ENCODE measurements at regions not wholly inside any gene's neighbourhood (a gene's known extent, or its start where the extent isn't known, plus 50 kb on each side); places are given as distances from the start of the nearest gene placed in this dataset.
A peak's percentile ranks its signal among the peaks of the same experiment; 100 is the strongest.

- Histone ChIP-seq H3F3A (ENCODE audit: insufficient read depth, low read length) (no peaks in the 10 kb centered on the region), H3K4me2 (ENCODE audit: low read depth, low read length) (no peak overlapping the region), H3K4me3 (ENCODE audit: low read length) (no peak overlapping the region), H4K20me1 (ENCODE audit: insufficient read depth, low read length) (no peaks in the 10 kb centered on the region), H3K4me1 (ENCODE audit: low read length) (no peaks in the 10 kb centered on the region), H2AFZ (ENCODE audit: low read length) (no peak overlapping the region), H3K9ac (ENCODE audit: low read length) (no peak overlapping the region), H3K27me3 (replicated peaks; ENCODE audit: insufficient read depth, low read length) (no peaks in the 10 kb centered on the region), H3K9me2 (replicated peaks; ENCODE audit: insufficient read depth, low read length) (no peaks in the 10 kb centered on the region), H3K27ac (ENCODE audit: low read length) (no peak overlapping the region), H3K9me3 (replicated peaks; ENCODE audit: insufficient read depth, low read length) (no peaks in the 10 kb centered on the region), H3K79me2 (ENCODE audit: low read length) (no peaks in the 10 kb centered on the region), H3K36me3 (replicated peaks; ENCODE audit: insufficient read depth, low read length) (no peaks in the 10 kb centered on the region)
- TF ChIP-seq, protein P1, sequence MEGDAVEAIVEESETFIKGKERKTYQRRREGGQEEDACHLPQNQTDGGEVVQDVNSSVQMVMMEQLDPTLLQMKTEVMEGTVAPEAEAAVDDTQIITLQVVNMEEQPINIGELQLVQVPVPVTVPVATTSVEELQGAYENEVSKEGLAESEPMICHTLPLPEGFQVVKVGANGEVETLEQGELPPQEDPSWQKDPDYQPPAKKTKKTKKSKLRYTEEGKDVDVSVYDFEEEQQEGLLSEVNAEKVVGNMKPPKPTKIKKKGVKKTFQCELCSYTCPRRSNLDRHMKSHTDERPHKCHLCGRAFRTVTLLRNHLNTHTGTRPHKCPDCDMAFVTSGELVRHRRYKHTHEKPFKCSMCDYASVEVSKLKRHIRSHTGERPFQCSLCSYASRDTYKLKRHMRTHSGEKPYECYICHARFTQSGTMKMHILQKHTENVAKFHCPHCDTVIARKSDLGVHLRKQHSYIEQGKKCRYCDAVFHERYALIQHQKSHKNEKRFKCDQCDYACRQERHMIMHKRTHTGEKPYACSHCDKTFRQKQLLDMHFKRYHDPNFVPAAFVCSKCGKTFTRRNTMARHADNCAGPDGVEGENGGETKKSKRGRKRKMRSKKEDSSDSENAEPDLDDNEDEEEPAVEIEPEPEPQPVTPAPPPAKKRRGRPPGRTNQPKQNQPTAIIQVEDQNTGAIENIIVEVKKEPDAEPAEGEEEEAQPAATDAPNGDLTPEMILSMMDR (IDR thresholded peaks at IDR 0.05; ENCODE audit: low read length): no peak
- TF ChIP-seq EZH2 (optimal IDR thresholded peaks at IDR 0.05; ENCODE audit: low read depth, low read length) (no peak), EZH2phosphoT487 (IDR thresholded peaks at IDR 0.05; ENCODE audit: low read length) (no peak)
- DNase-seq: no peak
Observed at GRCh38 chr4:123743848-123744247, 347.3 kb downstream of the SPRY1 start.

DNA sequence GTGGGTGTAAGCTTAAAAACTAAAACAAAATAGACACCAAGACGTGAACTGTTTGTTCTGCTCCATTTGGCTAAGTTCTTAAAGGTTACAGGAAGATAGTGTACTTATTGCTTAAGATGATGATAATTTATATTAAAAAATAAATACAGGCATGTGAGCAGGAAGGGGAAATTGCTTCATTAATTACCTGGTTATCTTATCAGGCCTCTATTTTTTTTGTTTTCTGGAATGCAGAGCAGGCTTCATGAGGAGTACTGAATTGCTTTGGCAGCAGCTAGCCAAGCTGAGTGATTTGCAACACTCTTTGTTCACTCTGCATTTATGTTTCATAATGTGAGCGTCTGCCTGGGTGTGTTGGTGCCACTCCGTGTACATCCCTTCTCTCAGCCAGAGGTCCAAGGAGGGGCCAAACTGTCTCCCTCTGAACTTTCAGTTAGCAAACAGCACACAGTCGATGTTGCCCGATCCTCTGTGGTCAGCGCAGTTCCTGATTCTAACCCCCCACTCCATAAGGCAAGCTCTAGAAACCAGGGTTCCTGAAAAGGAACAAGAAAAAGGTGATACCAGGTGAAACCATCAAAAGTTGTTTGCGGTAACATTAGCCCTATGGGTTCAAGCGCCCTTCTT, 348.2 kb downstream of the SPRY1 start:
- H3K27ac ChIP-seq (ENCODE audit: low read length): no peak overlapping the region
- H3K27me3 ChIP-seq (replicated peaks; ENCODE audit: insufficient read depth, low read length): no peaks in the 10 kb centered on the region
- no peaks in the 10 kb centered on the region for H3K79me2 ChIP-seq (ENCODE audit: low read length)
- H3K9me3 ChIP-seq (replicated peaks; ENCODE audit: insufficient read depth, low read length): no peaks in the 10 kb centered on the region
- peak overlapping the region; percentile 4; the same call in 1 of the 2 replicates for H3K4me3 ChIP-seq (ENCODE audit: low read length)
- H3K36me3 ChIP-seq (replicated peaks; ENCODE audit: insufficient read depth, low read length): no peaks in the 10 kb centered on the region
- TF ChIP-seq EZH2 (optimal IDR thresholded peaks at IDR 0.05; ENCODE audit: low read depth, low read length): no peak
- no peak for TF ChIP-seq EZH2phosphoT487 (IDR thresholded peaks at IDR 0.05; ENCODE audit: low read length)
- TF ChIP-seq, protein P1 (IDR thresholded peaks at IDR 0.05; ENCODE audit: low read length): no peak
- no peaks in the 10 kb centered on the region for H4K20me1 ChIP-seq (ENCODE audit: insufficient read depth, low read length)
- H3K4me2 ChIP-seq (ENCODE audit: low read depth, low read length): peak overlapping the region; percentile 22; the same call in 1 of the 2 replicates
- no peak overlapping the region for H3K9ac ChIP-seq (ENCODE audit: low read length)
- no peaks in the 10 kb centered on the region for H3K9me2 ChIP-seq (replicated peaks; ENCODE audit: insufficient read depth, low read length)
- H2AFZ ChIP-seq (ENCODE audit: low read length): no peak overlapping the region
- peak; percentile 61 for DNase-seq
- H3K4me1 ChIP-seq (ENCODE audit: low read length): no peaks in the 10 kb centered on the region
- no peaks in the 10 kb centered on the region for H3F3A ChIP-seq (ENCODE audit: insufficient read depth, low read length)

DNA sequence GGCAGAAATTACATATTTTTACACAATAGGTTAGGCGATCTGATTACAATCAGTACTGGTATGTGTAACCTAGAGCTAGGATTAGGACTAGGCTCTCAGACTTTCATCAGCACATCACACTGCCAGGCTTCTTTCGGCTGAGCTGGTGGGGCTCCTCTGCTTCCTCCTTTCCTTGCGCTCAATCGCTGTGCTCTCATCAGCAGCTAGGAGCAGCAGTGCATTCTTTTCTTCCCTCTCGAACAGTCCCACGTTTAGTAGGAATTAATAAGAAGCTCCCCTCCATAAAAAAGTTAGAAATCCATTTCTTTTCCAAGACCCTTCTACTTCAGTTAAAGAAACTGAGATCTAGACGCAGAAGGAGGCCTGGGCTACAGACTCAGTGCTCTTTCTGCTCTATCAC, 350.4 kb downstream of the SPRY1 start:
- no peak overlapping the region for H3K4me2 ChIP-seq (ENCODE audit: low read depth, low read length)
- no peak overlapping the region for H3K27ac ChIP-seq (ENCODE audit: low read length)
- H4K20me1 ChIP-seq (ENCODE audit: insufficient read depth, low read length): no peaks in the 10 kb centered on the region
- TF ChIP-seq EZH2phosphoT487 (IDR thresholded peaks at IDR 0.05; ENCODE audit: low read length): no peak
- no peak overlapping the region for H3K4me3 ChIP-seq (ENCODE audit: low read length)
- no peak overlapping the region for H3K9ac ChIP-seq (ENCODE audit: low read length)
- no peaks in the 10 kb centered on the region for H3K4me1 ChIP-seq (ENCODE audit: low read length)
- no peaks in the 10 kb centered on the region for H3K27me3 ChIP-seq (replicated peaks; ENCODE audit: insufficient read depth, low read length)
- no peaks in the 10 kb centered on the region for H3K9me3 ChIP-seq (replicated peaks; ENCODE audit: insufficient read depth, low read length)
- no peaks in the 10 kb centered on the region for H3K9me2 ChIP-seq (replicated peaks; ENCODE audit: insufficient read depth, low read length)
- H3F3A ChIP-seq (ENCODE audit: insufficient read depth, low read length): no peaks in the 10 kb centered on the region
- no peak overlapping the region for H2AFZ ChIP-seq (ENCODE audit: low read length)
- DNase-seq: no peak
- no peaks in the 10 kb centered on the region for H3K79me2 ChIP-seq (ENCODE audit: low read length)
- no peaks in the 10 kb centered on the region for H3K36me3 ChIP-seq (replicated peaks; ENCODE audit: insufficient read depth, low read length)

GRCh38 chr4:123748806-123749205, 352.2 kb downstream of the SPRY1 start:
- H3K9ac ChIP-seq (ENCODE audit: low read length): no peak overlapping the region
- no peaks in the 10 kb centered on the region for H3K4me1 ChIP-seq (ENCODE audit: low read length)
- H3F3A ChIP-seq (ENCODE audit: insufficient read depth, low read length): no peaks in the 10 kb centered on the region
- H2AFZ ChIP-seq (ENCODE audit: low read length): no peak overlapping the region
- H3K4me2 ChIP-seq (ENCODE audit: low read depth, low read length): no peak overlapping the region
- H3K79me2 ChIP-seq (ENCODE audit: low read length): no peaks in the 10 kb centered on the region
- H3K9me2 ChIP-seq (replicated peaks; ENCODE audit: insufficient read depth, low read length): no peaks in the 10 kb centered on the region
- no peaks in the 10 kb centered on the region for H3K36me3 ChIP-seq (replicated peaks; ENCODE audit: insufficient read depth, low read length)
- no peaks in the 10 kb centered on the region for H3K27me3 ChIP-seq (replicated peaks; ENCODE audit: insufficient read depth, low read length)
- TF ChIP-seq EZH2phosphoT487 (IDR thresholded peaks at IDR 0.05; ENCODE audit: low read length) (no peak), EZH2 (optimal IDR thresholded peaks at IDR 0.05; ENCODE audit: low read depth, low read length) (no peak)
- TF ChIP-seq, protein P1 (IDR thresholded peaks at IDR 0.05; ENCODE audit: low read length): no peak
- no peak for DNase-seq
- H4K20me1 ChIP-seq (ENCODE audit: insufficient read depth, low read length): no peaks in the 10 kb centered on the region
- no peak overlapping the region for H3K27ac ChIP-seq (ENCODE audit: low read length)
- H3K9me3 ChIP-seq (replicated peaks; ENCODE audit: insufficient read depth, low read length): no peaks in the 10 kb centered on the region
- H3K4me3 ChIP-seq (ENCODE audit: low read length): no peak overlapping the region

Data from MM.1S (cell line).